ENCODE measurements at regions not wholly inside any gene's neighbourhood (a gene's known extent, or its start where the extent isn't known, plus 50 kb on each side); places are given as distances from the start of the nearest gene placed in this dataset.

DNA sequence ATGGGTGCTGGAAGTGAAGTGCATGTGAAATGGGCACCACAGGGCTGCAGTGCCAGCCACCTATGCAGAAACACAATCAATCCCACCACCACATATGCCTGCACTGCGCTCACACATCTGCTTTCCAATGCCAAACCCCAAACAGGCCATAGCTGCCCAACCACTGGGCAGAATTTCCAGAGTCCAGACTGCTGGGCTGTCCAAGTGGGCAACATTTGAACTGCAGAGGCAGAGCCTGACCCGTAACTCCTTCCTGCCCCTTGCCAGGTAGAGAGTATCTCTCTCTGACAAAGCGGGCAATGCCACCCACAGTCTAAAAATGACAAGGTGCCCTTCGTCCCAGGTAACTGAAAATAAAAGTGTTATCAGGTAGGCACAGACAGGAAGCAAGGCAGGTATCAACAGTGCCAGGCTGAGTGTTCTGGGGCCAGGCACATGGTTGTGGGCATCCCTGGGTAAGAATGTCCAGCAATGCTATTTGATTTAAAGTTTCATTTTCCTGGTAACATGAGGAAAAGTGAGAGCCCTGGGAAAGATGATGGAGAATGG, 79.5 kb downstream of the FOXA2 start:
- no peak for DNase-seq

GRCh38 chr20:22503577-22503976, 80.8 kb downstream of the FOXA2 start:
- DNase-seq, result no peak

DNA sequence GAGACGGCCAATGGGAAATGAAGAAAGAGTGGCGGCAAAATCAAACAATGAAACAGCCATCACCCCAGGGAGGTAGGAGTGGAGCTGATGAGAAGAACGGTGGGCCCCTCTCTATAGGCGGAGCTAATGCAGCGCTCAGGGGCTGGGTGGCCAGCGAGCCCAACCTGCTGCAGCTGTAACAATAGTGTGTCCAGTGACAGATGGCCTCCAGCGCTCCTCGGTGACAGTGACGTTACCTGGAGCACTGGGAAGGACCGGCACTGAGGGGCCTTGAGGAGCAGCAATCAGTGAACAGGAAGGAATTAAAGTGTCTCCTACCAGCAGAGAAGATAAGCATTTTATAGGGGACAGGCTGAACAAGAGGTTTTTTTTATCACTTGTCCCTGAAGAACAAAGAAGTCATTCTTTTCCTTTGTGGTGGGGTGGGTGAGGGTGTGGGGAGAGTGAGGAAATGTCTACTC, 81.6 kb downstream of the FOXA2 start:
- DNase-seq, result no peak

DNA sequence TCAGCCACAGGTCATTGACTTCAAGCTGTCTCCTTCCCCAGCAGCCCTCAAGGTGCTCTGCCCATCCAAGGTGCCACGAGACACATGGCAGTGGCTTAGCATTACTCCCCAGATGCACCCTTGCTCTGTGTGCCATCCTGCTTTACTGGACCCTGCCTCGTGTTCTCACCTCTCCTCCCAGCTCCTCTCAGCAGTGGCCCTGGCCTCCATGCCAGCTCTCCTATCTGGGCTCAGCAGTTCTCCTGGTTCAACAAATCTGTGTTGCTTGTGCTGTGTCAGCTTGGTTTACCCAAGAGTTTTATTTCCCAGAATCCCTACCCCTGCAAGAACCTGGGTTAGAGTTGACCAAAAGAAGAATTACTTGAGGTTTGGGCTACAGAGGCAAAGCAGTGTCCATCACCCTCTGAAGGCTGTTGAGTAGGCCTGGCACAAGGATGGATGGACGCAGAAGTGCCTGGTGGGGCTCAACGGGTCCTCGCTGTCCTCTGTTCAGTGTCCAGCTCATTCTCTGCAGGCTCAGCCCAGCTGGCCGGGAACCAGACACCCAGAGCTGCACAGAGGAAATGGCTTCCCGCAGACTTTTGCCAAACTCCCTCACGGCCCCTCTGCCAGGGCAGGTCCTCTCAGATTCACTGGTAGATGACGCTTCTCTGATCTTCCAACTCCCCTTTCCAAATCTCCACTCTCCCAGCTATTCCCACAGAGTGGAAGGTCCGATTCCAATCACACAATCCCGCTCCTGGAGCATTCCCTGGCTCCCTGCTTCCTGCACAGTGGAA, 82.6 kb downstream of the FOXA2 start:
- DNase-seq, result no peak

DNA sequence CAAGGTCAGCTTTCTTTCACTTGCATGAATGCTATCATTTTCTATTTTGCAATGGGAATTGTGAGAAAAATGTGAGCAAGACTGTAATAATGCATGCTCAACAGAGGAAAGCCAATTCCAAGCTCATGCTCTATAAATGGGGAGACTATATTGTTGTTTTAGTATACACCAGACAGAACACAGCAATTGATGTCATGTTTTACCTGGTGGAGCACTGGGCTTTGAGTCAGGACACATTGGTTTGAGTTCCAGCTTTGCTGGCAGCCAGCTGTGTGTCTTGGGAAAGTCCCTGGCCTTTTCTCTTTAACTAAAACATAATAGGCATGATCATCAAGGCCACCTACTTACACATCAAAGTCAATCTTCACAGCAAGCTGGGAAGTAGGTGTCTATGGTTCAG, 83.3 kb downstream of the FOXA2 start:
- no peak for DNase-seq

DNA sequence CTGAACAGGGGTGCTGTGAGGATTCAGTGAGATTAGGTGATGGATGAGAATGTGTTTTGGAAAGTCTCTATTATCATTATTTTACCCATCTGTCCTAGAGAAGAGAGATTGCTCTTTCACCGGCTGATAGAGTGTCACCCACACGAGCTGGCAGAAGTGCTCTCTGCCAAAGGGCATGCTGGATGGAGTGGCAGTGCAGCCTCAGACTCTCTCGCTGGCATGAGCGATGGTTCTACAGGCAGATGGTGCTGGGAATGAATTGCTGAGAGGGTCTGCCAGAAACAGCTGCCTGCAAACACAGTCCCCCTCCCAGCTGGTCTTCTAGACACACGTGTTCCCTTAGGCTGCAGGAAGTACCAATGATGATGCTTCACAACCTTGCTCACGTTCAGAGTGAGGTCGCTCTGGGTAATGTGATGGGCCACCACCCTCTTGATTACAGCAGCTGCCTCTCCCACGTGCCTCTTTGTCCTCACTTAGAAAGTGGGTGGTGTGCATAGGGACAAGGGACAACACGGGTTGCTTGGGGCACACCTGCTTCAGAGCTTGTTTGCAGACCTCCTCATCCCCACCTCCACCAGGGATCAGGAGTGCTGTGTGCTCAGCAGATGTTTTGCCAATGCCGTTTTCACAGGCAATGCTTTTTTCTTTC, 84.7 kb downstream of the FOXA2 start:
- no peak for DNase-seq

DNA sequence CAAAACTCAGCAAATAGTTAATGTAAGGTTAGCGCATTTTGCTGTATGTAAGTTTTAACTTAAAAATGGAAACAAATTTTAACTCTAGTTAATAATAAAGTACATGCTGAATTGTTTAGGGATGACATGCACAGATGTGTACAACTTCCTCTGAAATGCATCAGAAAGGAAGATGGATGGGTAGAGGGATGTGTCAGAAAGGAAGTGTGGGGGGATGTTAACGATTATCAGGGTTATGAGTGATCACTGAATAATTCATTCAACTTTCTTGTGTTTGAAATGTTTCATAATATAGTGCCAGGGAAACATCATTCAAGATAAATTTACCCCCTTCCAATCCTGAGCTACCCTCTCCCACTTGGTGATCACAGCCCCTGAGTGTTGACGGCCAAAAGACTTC, 87.6 kb downstream of the FOXA2 start:
- DNase-seq, result no peak

DNA sequence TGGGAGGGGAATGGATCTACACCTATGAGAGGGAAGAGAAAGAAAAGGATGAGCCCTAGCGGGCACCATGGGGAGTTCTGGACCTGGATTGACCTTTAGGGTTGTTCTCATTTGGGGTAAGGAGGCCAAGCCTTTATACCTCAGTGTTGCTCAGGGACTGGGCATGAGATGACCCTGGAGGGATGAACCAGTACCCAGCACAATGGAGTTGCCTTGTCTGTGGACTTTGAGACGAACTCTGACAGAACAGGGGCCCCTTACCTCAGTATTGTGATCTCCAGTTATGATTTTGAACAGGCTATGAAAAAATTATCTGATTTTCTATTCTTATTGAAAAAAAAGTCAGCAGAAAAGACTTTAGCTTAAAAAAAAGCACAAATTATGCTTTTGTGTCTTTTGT, 88.6 kb downstream of the FOXA2 start:
- no peak for DNase-seq

DNA sequence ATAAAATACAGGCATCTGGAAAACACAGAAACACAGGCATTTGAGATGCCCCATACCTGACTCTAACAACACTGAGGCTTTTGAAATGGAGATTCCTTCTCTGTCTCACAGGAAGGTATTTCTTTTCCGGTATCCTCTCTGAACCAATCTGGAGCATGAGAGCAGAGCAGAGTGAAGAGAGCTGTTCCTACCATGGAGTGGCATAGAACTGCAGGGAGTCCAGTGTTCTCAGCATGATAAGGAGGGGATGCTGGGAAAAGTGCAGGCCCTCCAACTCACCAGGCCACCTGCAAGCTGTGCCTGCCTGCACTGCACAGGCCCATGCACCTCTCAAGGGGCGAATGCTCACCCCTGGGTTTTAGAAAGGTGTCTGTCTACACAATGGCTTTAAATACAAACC, 89.2 kb downstream of the FOXA2 start:
- DNase-seq, result no peak

DNA sequence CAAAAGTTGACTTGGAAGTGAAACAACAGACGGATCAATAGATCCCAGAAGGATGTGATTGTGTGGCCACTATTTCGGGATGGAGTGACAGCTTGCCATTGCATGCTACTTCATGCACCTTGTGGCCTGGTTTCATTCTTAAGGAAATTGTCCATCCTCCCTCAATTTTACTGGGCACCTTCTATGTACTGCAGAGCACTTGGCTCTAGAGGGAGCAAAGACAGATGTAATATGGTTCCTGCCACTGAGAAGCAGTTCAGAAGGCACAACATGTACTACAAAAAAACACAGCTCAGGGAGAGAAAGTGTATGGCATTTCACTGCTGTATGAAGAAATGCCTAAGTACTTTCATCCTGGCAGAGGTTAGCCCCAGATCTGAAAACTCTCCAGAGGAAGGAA, 91.9 kb downstream of the FOXA2 start:
- no peak for DNase-seq

GRCh38 chr20:22491194-22491505, 93.2 kb downstream of the FOXA2 start:
- no peak for DNase-seq

- DNase-seq, result no peak
Observed at GRCh38 chr20:22490287-22491193, 93.8 kb downstream of the FOXA2 start.

DNA sequence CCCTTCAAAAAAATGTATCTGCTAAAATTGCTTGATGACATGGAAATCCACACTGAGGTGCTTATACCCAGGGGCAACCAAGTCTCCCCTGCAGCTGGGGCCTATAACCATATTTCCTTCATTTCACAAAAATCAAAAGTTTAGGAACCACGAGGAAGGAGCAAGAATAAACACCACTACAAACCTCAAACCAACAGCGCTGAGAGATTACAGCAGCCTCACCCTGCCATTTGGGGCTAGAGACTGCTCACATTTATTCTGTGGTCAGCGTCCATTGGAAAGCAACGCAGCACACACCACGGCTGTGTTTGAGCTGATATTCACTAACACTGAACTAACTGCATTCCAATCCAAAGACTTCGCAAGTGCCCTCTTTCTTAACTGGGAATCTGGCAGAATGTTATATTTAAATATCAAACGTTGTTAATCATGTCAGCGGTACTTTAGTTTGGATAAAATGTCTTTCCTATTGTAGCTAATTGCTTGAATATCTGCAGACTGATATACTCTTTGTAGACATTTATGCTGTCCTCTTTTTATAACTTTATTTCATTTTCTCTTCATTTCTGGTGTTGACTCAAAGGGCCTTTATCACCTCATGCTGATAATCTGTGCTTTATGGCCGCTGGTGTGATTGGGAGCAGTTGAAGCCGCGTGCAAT, 94.6 kb downstream of the FOXA2 start:
- DNase-seq, result no peak

- no peak for DNase-seq
Observed at GRCh38 chr20:22480336-22480735, 104.0 kb downstream of the FOXA2 start.

DNA sequence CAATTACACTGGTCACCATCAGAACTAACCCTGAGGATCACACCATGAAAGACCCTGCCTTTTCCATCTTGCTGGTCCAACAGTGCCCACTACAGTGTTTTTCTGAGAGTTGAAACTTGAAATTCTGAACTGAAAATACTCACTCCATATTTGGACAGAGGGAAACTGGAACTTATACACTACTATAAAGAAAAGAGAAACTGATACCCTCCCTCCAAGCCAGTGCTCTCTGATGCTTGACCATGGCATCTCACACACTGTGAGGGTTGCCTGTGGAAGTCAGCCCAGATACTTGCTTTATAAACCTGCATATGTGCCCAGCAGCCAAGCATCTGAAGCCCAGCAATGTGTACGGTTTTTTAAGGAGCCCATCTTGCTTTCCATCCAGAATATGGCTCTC, 108.7 kb downstream of the FOXA2 start:
- DNase-seq, result no peak

DNA sequence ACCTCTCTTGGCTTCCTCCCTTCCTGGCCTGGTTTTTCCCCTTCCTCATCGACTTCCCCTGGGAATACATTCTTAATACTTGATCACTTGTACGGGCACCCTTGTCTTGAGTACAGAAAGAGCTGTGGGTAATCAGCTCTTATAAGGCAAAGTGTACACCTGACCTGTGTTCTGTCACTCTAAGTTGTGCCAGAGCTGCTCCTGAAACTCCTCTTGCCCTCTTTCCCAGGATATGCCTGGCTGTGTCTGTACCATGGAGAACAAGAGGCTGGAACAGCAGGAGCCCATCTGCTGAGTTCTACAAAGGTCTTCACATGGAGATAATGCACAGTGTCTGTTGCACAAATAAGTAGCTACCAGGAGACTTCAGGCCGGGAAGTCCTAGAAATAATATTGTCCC, 110.1 kb downstream of the FOXA2 start:
- DNase-seq, result no peak

DNA sequence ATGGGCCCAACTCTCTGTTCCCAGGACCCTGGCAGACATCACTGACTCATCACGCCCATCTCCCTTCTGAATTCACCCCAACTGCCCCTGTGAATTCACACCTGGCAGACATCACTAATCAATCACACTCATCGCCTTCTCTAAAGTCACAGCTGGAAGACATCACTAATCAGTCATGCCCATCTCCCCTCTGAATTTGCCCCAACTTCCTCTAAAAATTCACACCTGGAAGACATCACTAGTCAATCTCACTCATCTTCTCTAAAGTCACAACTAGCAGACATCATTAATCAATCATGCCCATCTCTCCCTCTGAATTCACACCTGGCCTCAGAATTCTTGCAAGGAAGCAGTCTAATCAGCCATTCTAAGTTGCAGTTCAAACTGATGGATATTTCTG, 111.1 kb downstream of the FOXA2 start:
- no peak for DNase-seq

GRCh38 chr20:22472447-22473100, 111.8 kb downstream of the FOXA2 start:
- DNase-seq, result no peak

GRCh38 chr20:22471156-22471836, 113.1 kb downstream of the FOXA2 start:
- DNase-seq, result no peak

DNA sequence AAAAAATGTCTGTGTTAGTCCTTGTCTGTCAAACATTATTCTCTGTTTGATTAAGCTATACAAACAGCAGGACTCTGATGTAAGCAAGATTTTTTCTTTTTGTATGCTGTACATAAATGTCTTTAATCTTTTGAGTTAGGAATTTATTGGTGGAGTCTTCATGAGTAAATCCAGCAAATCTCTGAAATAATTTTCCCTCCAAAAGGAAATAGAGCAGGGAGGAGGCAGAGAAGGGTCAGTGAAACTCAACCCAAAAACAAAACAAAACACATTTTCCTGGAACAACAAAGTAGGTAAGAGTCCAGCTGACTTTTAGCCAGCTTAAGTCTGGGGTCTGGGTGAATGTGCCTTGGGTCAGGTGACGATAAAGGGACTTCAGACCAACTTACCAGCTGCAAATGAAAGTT, 113.7 kb downstream of the FOXA2 start:
- no peak for DNase-seq

DNA sequence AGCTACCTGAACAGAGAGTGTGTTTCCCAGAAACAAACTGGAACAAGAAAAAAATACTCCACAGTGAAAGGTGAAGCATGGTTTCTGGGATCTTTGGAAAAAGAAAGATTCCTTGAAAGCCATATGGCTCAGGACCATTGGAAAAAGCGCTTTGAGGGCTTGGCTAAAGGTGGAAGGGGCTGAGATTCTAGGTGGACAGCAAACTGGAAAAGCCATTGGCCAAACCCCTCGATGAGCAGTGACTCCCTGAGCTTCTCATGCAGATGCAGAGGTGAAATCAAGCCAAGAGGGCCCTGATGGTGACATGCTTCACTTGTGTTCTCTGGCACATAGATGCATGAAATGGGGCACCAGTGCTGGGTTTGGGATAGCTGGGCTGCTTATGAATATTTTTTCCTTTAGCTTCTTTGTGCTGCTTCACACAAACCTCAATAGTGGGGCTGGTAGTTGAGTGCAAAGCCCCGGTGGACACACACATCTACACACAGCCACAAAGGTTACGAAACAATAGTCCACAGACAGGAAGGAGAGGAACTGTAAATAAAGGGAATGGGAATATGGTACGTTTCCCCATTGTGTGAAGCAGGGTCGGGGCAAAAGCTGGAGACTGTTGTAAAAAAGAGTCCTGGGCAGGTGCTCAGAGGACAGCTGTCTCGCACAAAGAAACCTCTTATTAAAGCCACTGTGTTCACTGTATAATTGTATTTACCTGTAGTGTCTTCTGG, 117.8 kb downstream of the FOXA2 start:
- DNase-seq, result no peak
